A172 (cell line): ENCODE measurements at regions not wholly inside any gene's neighbourhood (a gene's known extent, or its start where the extent isn't known, plus 50 kb on each side); places are given as distances from the start of the nearest gene placed in this dataset.

Experiments used
- DNase-seq: peaks from one replicate; pipeline ENCODE4 v3.0.0-alpha.2; 2015; ENCODE audit warnings: low spot score

- no peak for DNase-seq
These were observed 482.1 kb upstream of the CITED2 start for GRCh38 chr6:139856562-139856961.

GRCh38 chr6:139855671-139856311 is 481.3 kb upstream of the CITED2 start:
- no peak for DNase-seq

DNA sequence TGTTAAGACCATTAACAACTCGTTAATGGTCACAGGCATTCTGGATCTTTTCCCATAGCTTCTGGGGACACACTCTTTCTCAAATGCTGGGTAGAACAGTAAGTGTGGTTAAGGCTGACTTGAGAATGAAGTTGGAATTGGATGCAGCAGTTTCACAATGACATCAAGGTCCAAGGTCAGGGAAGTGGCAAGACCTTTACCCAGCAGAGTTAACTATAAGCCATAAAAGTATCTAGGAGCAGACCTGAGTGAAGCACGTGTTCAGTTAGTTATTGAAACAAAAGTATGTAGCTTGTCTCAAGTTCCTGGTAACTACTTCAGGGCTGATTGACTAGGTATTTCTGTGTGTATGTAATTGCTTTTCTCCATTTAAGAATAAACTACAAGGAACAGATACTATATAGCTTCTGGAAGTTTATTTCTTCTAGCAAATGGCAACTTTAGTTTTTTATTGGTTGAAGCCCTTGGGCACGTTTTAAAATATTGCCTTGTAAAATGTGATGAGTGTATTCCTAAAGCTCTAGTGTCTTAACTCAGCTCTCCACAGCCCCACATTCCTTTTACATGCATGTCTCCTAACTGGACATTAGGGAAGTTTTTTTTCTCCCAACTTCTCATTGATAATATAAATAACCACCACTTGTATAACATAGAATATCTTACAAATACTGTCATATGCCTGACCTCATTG is 479.0 kb upstream of the CITED2 start:
- no peak for DNase-seq

- DNase-seq, result peak; percentile 37
These were observed 478.2 kb upstream of the CITED2 start for GRCh38 chr6:139852488-139853140.

DNA sequence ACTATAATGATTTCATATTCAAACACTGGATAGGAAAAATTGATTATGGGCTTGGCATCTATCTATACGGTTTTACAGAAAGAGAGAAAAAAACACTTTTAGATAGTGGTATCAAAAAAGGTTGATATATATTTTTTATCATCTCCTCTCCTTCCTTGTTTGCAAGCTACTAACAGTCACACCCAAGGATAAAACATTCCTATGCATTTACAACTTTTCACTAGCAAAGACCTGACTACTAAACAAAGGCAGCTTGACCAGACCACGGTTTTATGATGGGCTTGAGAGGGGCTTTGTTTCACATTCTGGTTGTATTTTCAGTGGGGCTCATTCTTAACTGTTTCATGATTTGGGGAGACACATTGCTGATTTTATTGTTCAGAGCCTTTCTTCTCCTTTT is 477.6 kb upstream of the CITED2 start:
- DNase-seq, result no peak

- DNase-seq, result no peak
These were observed 476.8 kb upstream of the CITED2 start for GRCh38 chr6:139851206-139851605.

GRCh38 chr6:139850512-139850911 is 476.1 kb upstream of the CITED2 start:
- DNase-seq, result no peak

GRCh38 chr6:139847457-139847813 is 473.0 kb upstream of the CITED2 start:
- no peak for DNase-seq

- no peak for DNase-seq
These were observed 472.3 kb upstream of the CITED2 start for GRCh38 chr6:139846538-139847456.

DNA sequence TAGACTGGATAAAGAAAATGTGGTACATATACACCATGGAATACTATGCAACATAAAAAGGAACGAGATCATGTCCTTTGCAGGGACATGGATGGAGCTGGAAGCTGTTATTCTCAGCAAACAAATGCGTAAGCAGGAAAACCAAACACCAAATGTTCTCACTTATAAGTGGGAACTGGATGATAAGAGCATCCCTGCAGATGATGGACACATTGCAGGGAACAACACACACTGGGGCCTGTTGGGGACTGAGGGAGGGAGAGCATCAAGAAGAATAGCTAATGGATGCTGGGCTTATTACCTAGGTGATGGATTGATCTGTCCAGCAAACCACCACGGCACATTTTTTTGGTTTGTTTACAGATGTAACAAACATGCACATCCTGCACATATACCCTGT is 470.5 kb upstream of the CITED2 start:
- DNase-seq, result no peak

- no peak for DNase-seq
These were observed 467.4 kb upstream of the CITED2 start for GRCh38 chr6:139841794-139842215.

DNA sequence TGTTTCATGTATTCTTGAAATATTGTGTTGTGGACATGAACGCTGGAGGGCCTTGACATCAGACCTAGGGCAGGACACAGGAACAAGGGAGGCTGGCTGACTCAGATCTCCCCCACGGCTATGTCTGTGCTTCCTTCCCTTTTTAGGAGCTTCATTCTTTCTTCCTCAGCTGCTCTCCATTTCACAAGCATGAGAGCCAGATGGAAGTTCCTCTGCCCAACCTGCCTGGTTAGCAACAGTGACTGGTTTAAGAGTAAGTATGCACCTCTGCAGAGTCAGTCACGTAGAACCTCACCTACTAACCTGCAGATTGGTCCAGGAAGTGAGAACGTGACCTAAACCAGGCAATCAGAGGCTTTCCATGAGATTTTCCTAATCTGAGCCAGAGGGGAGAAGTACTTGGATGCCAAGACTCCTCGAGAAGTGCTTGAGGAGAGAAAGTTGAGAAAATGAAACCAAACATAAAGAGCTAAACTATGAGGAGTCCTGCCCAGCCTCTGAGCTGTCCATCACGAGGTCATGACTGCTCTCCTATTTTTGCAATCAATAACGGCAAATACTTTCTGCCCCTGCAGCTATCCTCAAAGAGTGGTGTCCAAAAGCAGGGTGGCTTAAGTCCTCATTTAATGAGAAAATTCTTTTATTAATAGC is 465.2 kb upstream of the CITED2 start:
- no peak for DNase-seq

GRCh38 chr6:139834232-139834631 is 459.8 kb upstream of the CITED2 start:
- no peak for DNase-seq

DNA sequence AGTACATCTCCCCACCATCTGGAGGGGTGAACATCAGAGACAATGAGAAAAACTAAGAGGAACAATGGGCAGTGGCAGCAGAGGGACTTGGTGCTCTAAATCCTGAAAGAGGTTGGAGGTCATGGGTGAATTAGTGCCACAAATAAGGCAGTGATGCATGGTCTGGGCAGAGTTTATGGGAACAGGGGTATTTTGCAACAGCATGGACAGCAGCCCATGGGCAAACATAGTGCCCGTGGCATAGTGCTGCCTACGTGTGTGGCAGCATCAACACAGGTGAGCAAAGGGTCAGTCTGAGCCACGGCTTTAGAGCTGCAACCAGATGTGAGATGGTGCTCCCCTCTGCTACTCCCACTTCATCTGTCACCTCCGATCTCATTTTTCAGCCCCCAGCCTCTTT is 459.1 kb upstream of the CITED2 start:
- DNase-seq, result no peak

DNA sequence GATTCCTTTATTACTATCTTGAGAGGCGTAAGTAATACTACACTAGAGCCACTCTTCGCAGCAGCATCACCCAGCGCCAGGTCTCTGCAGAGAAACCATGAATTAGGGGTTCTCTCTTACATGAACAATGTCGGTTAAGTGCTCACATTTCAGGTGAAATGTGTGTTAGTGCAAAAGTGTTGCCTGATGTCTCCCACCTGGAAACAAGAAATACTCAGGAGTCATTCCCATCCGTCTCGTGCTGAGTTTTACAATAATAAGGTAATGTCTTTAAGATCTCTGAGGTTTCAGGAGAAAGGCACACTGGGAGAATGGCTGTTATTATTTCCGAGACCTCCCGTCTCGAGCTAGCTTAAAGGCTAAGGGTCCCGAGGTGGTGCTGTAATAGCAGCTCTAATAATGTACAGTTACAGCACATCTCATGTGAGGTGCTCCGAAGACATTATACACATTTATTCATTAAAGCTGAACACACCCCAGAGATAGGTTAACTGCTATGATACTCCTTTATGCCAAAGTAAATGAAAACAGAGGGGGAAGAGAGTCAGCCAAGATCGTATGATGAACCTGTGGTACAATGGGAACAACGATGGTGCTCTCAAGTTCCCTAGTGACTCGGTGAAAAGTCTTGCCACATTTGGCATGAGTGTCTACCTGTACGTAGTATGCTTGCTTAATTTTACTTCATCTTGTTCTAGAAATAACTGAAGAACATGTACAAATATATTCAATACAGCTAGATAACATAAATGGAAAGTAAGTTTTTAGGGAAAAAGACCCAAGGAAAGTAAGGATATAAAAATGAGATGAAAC is 458.3 kb upstream of the CITED2 start:
- DNase-seq, result no peak

DNA sequence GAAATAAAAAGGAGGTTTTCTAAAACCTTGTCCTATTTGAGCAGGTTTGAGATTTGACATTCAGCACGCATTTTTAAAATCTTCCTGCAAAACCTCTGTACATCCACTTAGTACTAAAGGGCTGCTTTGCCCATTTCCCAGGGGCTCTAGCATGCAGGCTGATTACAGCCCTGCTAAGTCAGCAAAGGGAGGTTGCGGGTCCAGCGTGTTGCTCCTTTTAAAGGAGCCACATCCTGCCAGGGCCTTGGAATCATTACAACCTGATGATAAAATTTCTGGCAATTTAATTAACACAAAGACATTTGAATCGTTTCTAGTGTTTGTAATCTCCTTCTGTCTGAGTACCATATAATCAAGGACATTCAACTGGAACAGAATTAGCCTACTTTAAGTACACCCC is 455.1 kb upstream of the CITED2 start:
- DNase-seq, result no peak

DNA sequence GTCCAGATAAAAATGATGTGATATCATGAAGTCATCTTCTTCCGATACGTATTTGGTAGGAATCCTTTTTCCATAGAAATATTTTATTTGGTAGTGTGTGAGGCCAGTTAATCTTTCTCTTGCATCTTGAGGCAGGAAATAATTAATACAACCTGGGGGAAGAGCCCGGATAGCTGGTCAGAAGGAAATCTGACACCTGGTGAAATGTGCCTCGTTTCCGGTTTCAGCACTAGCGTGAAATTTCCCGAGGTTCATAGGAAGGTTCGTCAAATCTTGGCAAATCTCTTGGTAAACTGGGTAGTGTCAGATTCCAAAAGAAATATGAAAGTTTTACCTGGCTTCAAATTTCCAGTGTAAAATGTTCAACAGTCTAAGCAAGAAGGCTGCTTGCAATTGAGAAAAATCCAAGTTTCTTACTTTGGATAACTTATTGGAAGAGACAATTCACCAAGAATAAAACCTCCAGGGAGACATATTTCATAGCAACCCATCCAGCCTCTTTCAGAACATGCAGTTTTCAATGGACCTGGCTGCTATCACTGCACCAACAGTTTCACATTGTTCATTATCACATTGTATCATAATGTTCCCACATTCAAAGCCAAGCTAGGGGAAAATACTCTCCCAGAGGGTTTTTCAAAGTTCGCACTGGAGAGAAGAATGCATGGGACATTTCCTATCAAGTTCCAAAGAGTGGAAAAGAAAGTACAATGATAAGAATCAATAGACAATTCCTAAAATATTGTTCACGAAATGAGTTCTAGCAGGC is 454.5 kb upstream of the CITED2 start:
- DNase-seq, result no peak

GRCh38 chr6:139825935-139826374 is 451.5 kb upstream of the CITED2 start:
- no peak for DNase-seq

GRCh38 chr6:139824864-139825263 is 450.4 kb upstream of the CITED2 start:
- no peak for DNase-seq

- DNase-seq, result no peak
These were observed 449.3 kb upstream of the CITED2 start for GRCh38 chr6:139823808-139824126.
